Activated naive CD8-positive, alpha-beta T cell (primary cell): ENCODE measurements at regions not wholly inside any gene's neighbourhood (a gene's known extent, or its start where the extent isn't known, plus 50 kb on each side); places are given as distances from the start of the nearest gene placed in this dataset.

Experiments
- H3K27ac Mint-ChIP-seq: one replicate; pipeline ENCODE4 v1.8.0; 2021; ENCODE audit warnings: mixed read lengths
- H3K27me3 Mint-ChIP-seq: one replicate; pipeline ENCODE4 v1.8.0; 2021; ENCODE audit warnings: mixed read lengths
- H3K36me3 Mint-ChIP-seq: one replicate; pipeline ENCODE4 v1.8.0; 2021; ENCODE audit warnings: mixed read lengths
- H3K4me1 Mint-ChIP-seq: one replicate; pipeline ENCODE4 v1.8.0; 2021; ENCODE audit warnings: low read depth, mixed read lengths
- H3K4me3 Mint-ChIP-seq: one replicate; pipeline ENCODE4 v1.8.0; 2021; ENCODE audit warnings: mild to moderate bottlenecking, mixed read lengths
- H3K9me3 Mint-ChIP-seq: one replicate; pipeline ENCODE4 v1.8.0; 2021; ENCODE audit warnings: low read depth, mixed read lengths

- no peaks in the 10 kb centered on the region for H3K27me3 Mint-ChIP-seq
- no peaks in the 10 kb centered on the region for H3K9me3 Mint-ChIP-seq
- H3K27ac Mint-ChIP-seq, result no peak overlapping the region
- no peak overlapping the region for H3K4me3 Mint-ChIP-seq
- no peaks in the 10 kb centered on the region for H3K36me3 Mint-ChIP-seq
- H3K4me1 Mint-ChIP-seq, result no peaks in the 10 kb centered on the region
Observed at GRCh38 chr6:15061180-15061641, 184.7 kb upstream of the JARID2 start.

- H3K36me3 Mint-ChIP-seq, result no peaks in the 10 kb centered on the region
- H3K4me1 Mint-ChIP-seq, result peaks cover 3% of the 10 kb centered on the region
- no peak overlapping the region for H3K4me3 Mint-ChIP-seq
- no peaks in the 10 kb centered on the region for H3K27me3 Mint-ChIP-seq
- H3K9me3 Mint-ChIP-seq, result no peaks in the 10 kb centered on the region
- H3K27ac Mint-ChIP-seq, result no peak overlapping the region
Observed at GRCh38 chr6:15061908-15062515, 183.9 kb upstream of the JARID2 start.

GRCh38 chr6:15062516-15063252, 183.2 kb upstream of the JARID2 start:
- Mint-ChIP-seq H3K4me1 (peaks cover 3% of the 10 kb centered on the region), H3K9me3 (no peaks in the 10 kb centered on the region), H3K36me3 (no peaks in the 10 kb centered on the region), H3K27ac (no peak overlapping the region), H3K4me3 (no peak overlapping the region), H3K27me3 (no peaks in the 10 kb centered on the region)

- H3K27ac Mint-ChIP-seq, result no peak overlapping the region
- no peak overlapping the region for H3K4me3 Mint-ChIP-seq
- H3K9me3 Mint-ChIP-seq, result no peaks in the 10 kb centered on the region
- no peaks in the 10 kb centered on the region for H3K27me3 Mint-ChIP-seq
- peaks cover 3% of the 10 kb centered on the region for H3K4me1 Mint-ChIP-seq
- no peaks in the 10 kb centered on the region for H3K36me3 Mint-ChIP-seq
Observed at GRCh38 chr6:15063253-15063853, 182.5 kb upstream of the JARID2 start.

GRCh38 chr6:15065261-15065989, 180.4 kb upstream of the JARID2 start:
- peaks cover 3% of the 10 kb centered on the region for H3K4me1 Mint-ChIP-seq
- H3K27ac Mint-ChIP-seq, result no peak overlapping the region
- no peaks in the 10 kb centered on the region for H3K36me3 Mint-ChIP-seq
- no peaks in the 10 kb centered on the region for H3K27me3 Mint-ChIP-seq
- H3K9me3 Mint-ChIP-seq, result no peaks in the 10 kb centered on the region
- H3K4me3 Mint-ChIP-seq, result no peak overlapping the region

- Mint-ChIP-seq H3K36me3 (no peaks in the 10 kb centered on the region), H3K27me3 (no peaks in the 10 kb centered on the region), H3K27ac (no peak overlapping the region), H3K4me3 (no peak overlapping the region), H3K9me3 (no peaks in the 10 kb centered on the region), H3K4me1 (peaks cover 3% of the 10 kb centered on the region)
Observed at GRCh38 chr6:15066089-15066758, 179.6 kb upstream of the JARID2 start.

GRCh38 chr6:15073344-15073789, 172.5 kb upstream of the JARID2 start:
- Mint-ChIP-seq H3K27ac (no peak overlapping the region), H3K9me3 (no peaks in the 10 kb centered on the region)

GRCh38 chr6:15073883-15074465, 171.9 kb upstream of the JARID2 start:
- no peaks in the 10 kb centered on the region for H3K27me3 Mint-ChIP-seq
- peaks cover 3% of the 10 kb centered on the region for H3K4me1 Mint-ChIP-seq

More at GRCh38 chr6:15073344-15073789, 172.5 kb upstream of the JARID2 start:
- H3K27me3 Mint-ChIP-seq, result no peaks in the 10 kb centered on the region
- no peak overlapping the region for H3K4me3 Mint-ChIP-seq
- peaks cover 3% of the 10 kb centered on the region for H3K4me1 Mint-ChIP-seq
- no peaks in the 10 kb centered on the region for H3K36me3 Mint-ChIP-seq

GRCh38 chr6:15074806-15075205, 171.1 kb upstream of the JARID2 start:
- H3K9me3 Mint-ChIP-seq, result no peaks in the 10 kb centered on the region
- no peak overlapping the region for H3K4me3 Mint-ChIP-seq
- no peaks in the 10 kb centered on the region for H3K27me3 Mint-ChIP-seq
- H3K4me1 Mint-ChIP-seq, result peaks cover 3% of the 10 kb centered on the region
- H3K27ac Mint-ChIP-seq, result no peak overlapping the region
- H3K36me3 Mint-ChIP-seq, result no peaks in the 10 kb centered on the region

More at GRCh38 chr6:15073883-15074465, 171.9 kb upstream of the JARID2 start:
- no peak overlapping the region for H3K4me3 Mint-ChIP-seq
- no peak overlapping the region for H3K27ac Mint-ChIP-seq
- H3K9me3 Mint-ChIP-seq, result no peaks in the 10 kb centered on the region
- H3K36me3 Mint-ChIP-seq, result no peaks in the 10 kb centered on the region

GRCh38 chr6:15076565-15076964, 169.3 kb upstream of the JARID2 start:
- Mint-ChIP-seq H3K27ac (no peak overlapping the region), H3K27me3 (no peaks in the 10 kb centered on the region), H3K36me3 (no peaks in the 10 kb centered on the region), H3K9me3 (no peaks in the 10 kb centered on the region), H3K4me3 (no peak overlapping the region), H3K4me1 (peaks cover 3% of the 10 kb centered on the region)

- H3K27me3 Mint-ChIP-seq, result no peaks in the 10 kb centered on the region
- peaks cover 3% of the 10 kb centered on the region for H3K4me1 Mint-ChIP-seq
- H3K27ac Mint-ChIP-seq, result no peak overlapping the region
- H3K9me3 Mint-ChIP-seq, result no peaks in the 10 kb centered on the region
- H3K36me3 Mint-ChIP-seq, result no peaks in the 10 kb centered on the region
- no peak overlapping the region for H3K4me3 Mint-ChIP-seq
Observed at GRCh38 chr6:15077006-15077405, 168.9 kb upstream of the JARID2 start.

- H3K36me3 Mint-ChIP-seq, result no peaks in the 10 kb centered on the region
- no peaks in the 10 kb centered on the region for H3K9me3 Mint-ChIP-seq
- no peak overlapping the region for H3K4me3 Mint-ChIP-seq
- no peak overlapping the region for H3K27ac Mint-ChIP-seq
- peaks cover 3% of the 10 kb centered on the region for H3K4me1 Mint-ChIP-seq
- no peaks in the 10 kb centered on the region for H3K27me3 Mint-ChIP-seq
Observed at GRCh38 chr6:15077961-15078360, 167.9 kb upstream of the JARID2 start.

- Mint-ChIP-seq H3K36me3 (no peaks in the 10 kb centered on the region), H3K4me1 (peaks cover 3% of the 10 kb centered on the region), H3K27me3 (no peaks in the 10 kb centered on the region), H3K27ac (no peak overlapping the region), H3K9me3 (no peaks in the 10 kb centered on the region), H3K4me3 (no peak overlapping the region)
Observed at GRCh38 chr6:15079288-15079817, 166.5 kb upstream of the JARID2 start.

- Mint-ChIP-seq H3K27ac (no peak overlapping the region), H3K9me3 (no peaks in the 10 kb centered on the region), H3K27me3 (no peaks in the 10 kb centered on the region), H3K4me3 (no peak overlapping the region), H3K36me3 (no peaks in the 10 kb centered on the region), H3K4me1 (peaks cover 3% of the 10 kb centered on the region)
Observed at GRCh38 chr6:15080895-15081294, 165.0 kb upstream of the JARID2 start.
